Pancreas (tissue), 10 donors: ENCODE measurements at regions not wholly inside any gene's neighbourhood (a gene's known extent, or its start where the extent isn't known, plus 50 kb on each side); places are given as distances from the start of the nearest gene placed in this dataset.
A peak's percentile ranks its signal among the peaks of the same experiment; 100 is the strongest.

Experiments
- ATAC-seq, 4 donors: fragments of 200-7000 bp; cut with Tn5 transposase; one replicate each; pipeline versions ENCODE4 v1.8.0 to v1.9.1; 2020; ENCODE audit warnings: mild to moderate bottlenecking in 4 of 4, moderate library complexity in 4 of 4
- DNase-seq, 6 donors: peaks; one replicate each; pipeline ENCODE4 v3.0.0-alpha.2; 2020
- FAIRE-seq: peaks from 2 replicates; lab custom pipeline; 2012; peaks lifted over from hg19 to GRCh38; lab: Jason Lieb, UNC
- H3K27ac ChIP-seq, 4 donors: fragments of 200-600 bp; sonication (generic); 1 replicate in 3 of 4; 2 replicates in 1 of 4; pipeline versions ENCODE4 v1.5.0 to v1.8.0; 2020
- H3K27me3 ChIP-seq, 4 donors: fragments of 200-600 bp; one replicate each; pipeline ENCODE4 v1.8.0; 2021
- H3K36me3 ChIP-seq, 3 donors: fragments of 200-600 bp; sonication (generic) in 1 of 3; one replicate each; pipeline versions ENCODE4 v1.5.0 to v1.8.0; 2020 to 2021
- H3K4me1 ChIP-seq, 3 donors: fragments of 200-600 bp; one replicate each; pipeline ENCODE4 v1.8.0; 2021
- H3K4me3 ChIP-seq, 4 donors: fragments of 200-600 bp; sonication (generic) in 2 of 4; one replicate each; pipeline versions ENCODE4 v1.5.0 to v1.8.0; 2020 to 2021
- H3K9me3 ChIP-seq, 4 donors: fragments of 200-600 bp; one replicate each; pipeline ENCODE4 v1.8.0; 2021
- WGBS, 2 donors: extraction: QIAGEN DNeasy Blood & Tissue Kit; methylation state at CpG; one replicate each; pipeline ENCODE4 v1.1.7; 2013; 5-methylcytosine and 5-hydroxymethylcytosine counted together
- intact Hi-C, 3 donors: fragments of 100-400 bp; cut with DNase I; formaldehyde crosslinking; loops; one replicate each; pipeline versions ENCODE4 v1.11.1 to v1.14.2; 2022
- TF ChIP-seq, protein P1 (sequence below), 4 donors: fragments of 200-600 bp; sonication (generic) in 3 of 4; IDR thresholded peaks; one replicate each; pipeline versions ENCODE4 v1.5.0 to v1.8.0; 2021; ENCODE audit warnings: antibody characterized with exemption in 4 of 4
- donor health status: healthy with polysubstance abuse.
- donor health status: DM: no; HTN: no; CAD: no; lungs with moderate emphysema.
- donor health status: DM: no; HTN: no; CAD: no.
- donor health status: control.
- donor health status: control.
- donor health status: Bipolar disorder and iron deficiency.
- donor health status: DM: yes; HTN: yes; CAD: no.
- donor health status: DM: no; HTN: no; CAD: no.
- donor health status: DM: no; HTN: no; CAD: no.
- donor health status: DM: yes; HTN: yes; CAD: no.

- FAIRE-seq (no peak), ATAC-seq (peak in 3 of 4 donors; percentile 22 to 35 (median 28)), DNase-seq (no peak)
- no peaks in the 10 kb centered on the region for H3K27me3 ChIP-seq
- H3K36me3 ChIP-seq = no peaks in the 10 kb centered on the region
- TF ChIP-seq, protein P1, sequence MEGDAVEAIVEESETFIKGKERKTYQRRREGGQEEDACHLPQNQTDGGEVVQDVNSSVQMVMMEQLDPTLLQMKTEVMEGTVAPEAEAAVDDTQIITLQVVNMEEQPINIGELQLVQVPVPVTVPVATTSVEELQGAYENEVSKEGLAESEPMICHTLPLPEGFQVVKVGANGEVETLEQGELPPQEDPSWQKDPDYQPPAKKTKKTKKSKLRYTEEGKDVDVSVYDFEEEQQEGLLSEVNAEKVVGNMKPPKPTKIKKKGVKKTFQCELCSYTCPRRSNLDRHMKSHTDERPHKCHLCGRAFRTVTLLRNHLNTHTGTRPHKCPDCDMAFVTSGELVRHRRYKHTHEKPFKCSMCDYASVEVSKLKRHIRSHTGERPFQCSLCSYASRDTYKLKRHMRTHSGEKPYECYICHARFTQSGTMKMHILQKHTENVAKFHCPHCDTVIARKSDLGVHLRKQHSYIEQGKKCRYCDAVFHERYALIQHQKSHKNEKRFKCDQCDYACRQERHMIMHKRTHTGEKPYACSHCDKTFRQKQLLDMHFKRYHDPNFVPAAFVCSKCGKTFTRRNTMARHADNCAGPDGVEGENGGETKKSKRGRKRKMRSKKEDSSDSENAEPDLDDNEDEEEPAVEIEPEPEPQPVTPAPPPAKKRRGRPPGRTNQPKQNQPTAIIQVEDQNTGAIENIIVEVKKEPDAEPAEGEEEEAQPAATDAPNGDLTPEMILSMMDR (IDR thresholded peaks at IDR 0.05) = no peak
- intact Hi-C loops = no loop called here
- H3K4me1 ChIP-seq = peaks cover 0 to 4% (median 0%) of the 10 kb centered on the region in 3 donors
- H3K4me3 ChIP-seq = no peak overlapping the region
- WGBS, 2 donors = 39% methylated on average over 9 of the region's 9 CpGs
- H3K27ac ChIP-seq = peak overlapping the region in 2 of 4 donors; percentile 69 to 72
- H3K9me3 ChIP-seq = no peaks in the 10 kb centered on the region
Observed at GRCh38 chr10:3464760-3465405, 292.3 kb upstream of the PITRM1 start.

- TF ChIP-seq, protein P1 (IDR thresholded peaks at IDR 0.05) = no peak
- intact Hi-C loops = no loop called here
- DNase-seq = no peak
- H3K4me3 ChIP-seq = no peak overlapping the region
- H3K36me3 ChIP-seq = no peaks in the 10 kb centered on the region
- H3K27me3 ChIP-seq = no peaks in the 10 kb centered on the region
- no peak overlapping the region for H3K27ac ChIP-seq
- ATAC-seq = no peak
- no peaks in the 10 kb centered on the region for H3K9me3 ChIP-seq
- FAIRE-seq = no peak
- WGBS, 2 donors = 71 to 72% methylated on average over 6 of the region's 6 CpGs
- peaks cover 0 to 4% (median 0%) of the 10 kb centered on the region in 3 donors for H3K4me1 ChIP-seq
Observed at GRCh38 chr10:3460420-3461128, 288.0 kb upstream of the PITRM1 start.

DNA sequence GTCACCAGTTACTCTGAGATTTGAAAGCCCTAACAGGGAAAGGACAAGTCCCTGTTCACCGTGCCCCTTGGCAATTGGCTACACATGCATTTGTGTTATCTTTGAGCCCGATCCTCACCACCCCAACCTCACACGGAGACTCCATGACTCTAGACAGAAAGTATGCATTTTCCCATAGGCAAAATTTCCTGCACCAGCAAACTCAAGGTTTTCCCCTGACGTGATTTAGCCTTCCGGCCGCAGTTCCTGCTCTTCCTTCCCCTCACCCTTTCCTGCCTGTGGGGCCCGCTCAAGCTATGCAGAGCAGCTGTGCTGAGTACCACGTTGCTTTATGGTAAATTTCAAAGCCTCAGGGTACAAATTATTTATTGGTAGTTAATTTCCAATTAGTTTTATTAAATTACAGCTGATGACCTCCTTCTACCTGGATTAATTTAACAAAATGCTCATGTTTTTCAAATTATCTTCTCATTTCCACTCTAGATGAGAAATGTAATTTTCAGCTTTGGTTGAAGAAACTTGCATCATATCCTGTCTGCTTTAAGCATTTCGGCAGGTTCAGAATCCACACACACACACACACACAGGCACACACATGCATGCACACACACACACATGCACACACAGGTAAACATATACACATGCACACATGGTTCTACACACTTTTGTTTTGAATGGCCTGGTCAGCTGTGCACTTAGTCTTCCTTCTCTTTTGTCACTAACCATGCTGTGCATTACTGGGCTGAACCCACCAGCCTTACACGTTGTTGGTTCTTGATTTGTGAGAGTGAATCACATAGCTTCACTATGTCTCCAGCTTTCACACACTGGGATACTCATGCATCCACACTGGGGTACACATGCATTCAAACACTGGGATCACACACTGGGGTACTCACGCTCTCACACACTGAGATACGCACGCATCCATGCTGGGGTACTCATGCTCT, 283.1 kb upstream of the PITRM1 start:
- Histone ChIP-seq H3K4me3 (no peak overlapping the region), H3K9me3 (no peaks in the 10 kb centered on the region), H3K27me3 (no peaks in the 10 kb centered on the region), H3K4me1 (no peaks in the 10 kb centered on the region), H3K36me3 (no peaks in the 10 kb centered on the region), H3K27ac (no peak overlapping the region)
- ATAC-seq (no peak), DNase-seq (no peak), FAIRE-seq (no peak)
- TF ChIP-seq, protein P1 (IDR thresholded peaks at IDR 0.05) = no peak
- 66 to 75% methylated on average over 13 of the region's 13 CpGs for WGBS, 2 donors
- intact Hi-C loops = no loop called here

DNA sequence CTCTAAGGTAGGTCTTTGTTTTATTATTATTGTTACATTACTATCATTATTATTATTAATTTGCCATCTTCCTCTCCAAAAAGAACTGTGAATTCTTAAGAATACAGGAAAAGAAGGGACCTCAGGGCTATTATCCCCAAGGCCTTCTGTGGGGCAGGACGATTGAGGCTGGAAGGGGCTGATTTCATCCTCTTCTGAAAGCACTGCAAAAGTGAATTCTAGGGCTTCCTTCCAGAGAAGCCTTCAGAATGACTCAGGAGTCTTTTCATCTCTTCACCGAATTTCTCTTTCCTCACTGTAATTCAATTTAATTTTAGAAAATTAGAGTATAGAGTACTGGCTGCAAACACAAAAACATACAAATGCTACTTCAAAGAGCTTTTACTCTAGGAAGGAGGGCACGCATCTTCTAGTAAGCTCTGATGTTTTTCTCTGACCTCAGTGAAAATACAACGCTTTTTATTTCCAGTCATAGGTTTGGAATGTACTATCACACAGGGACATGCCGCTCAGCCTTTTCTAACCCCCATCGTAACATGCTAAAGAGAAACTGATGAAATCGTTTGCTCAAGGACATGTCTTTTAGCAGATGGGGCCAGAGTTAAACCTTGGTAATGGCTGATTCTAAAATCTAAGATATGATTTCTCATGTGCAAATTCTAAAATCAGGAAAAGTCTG, 280.2 kb upstream of the PITRM1 start:
- no peaks in the 10 kb centered on the region for H3K36me3 ChIP-seq
- no peak overlapping the region for H3K4me3 ChIP-seq
- H3K9me3 ChIP-seq = no peaks in the 10 kb centered on the region
- FAIRE-seq (no peak), DNase-seq (no peak), ATAC-seq (peak in 2 of 4 donors; percentile 52 to 62)
- 57 to 72% methylated on average over 7 of the region's 7 CpGs for WGBS, 2 donors
- no peaks in the 10 kb centered on the region for H3K27me3 ChIP-seq
- intact Hi-C loops = no loop called here
- no peaks in the 10 kb centered on the region for H3K4me1 ChIP-seq
- TF ChIP-seq, protein P1 (IDR thresholded peaks at IDR 0.05) = no peak
- H3K27ac ChIP-seq = peak overlapping the region in 1 of 4 donors; percentile 35
